ENCODE measurements at regions not wholly inside any gene's neighbourhood (a gene's known extent, or its start where the extent isn't known, plus 50 kb on each side); places are given as distances from the start of the nearest gene placed in this dataset.
"Not testable (repeated sequence)": the region's sequence is repeated elsewhere in the genome, so short reads cannot be mapped to it uniquely, and the experiment has no call there.

GRCh38 chr5:82534986-82535385, 256.8 kb upstream of the RPS23 start:
- H3K36me3 ChIP-seq = no peaks in the 10 kb centered on the region
- TF ChIP-seq EP300 (IDR thresholded peaks at IDR 0.05) = no peak
- TF ChIP-seq CTCF (IDR thresholded peaks at IDR 0.05) = no peak
- no peak for TF ChIP-seq POLR2A (IDR thresholded peaks at IDR 0.05)
- no peaks in the 10 kb centered on the region for H3K27me3 ChIP-seq
- no peak overlapping the region for H3K4me3 ChIP-seq
- no peak overlapping the region for H3K27ac ChIP-seq
- no peak for DNase-seq (ENCODE audit: low spot score in 2 of 2)
- peaks cover 0 to 7% (median 0%) of the 10 kb centered on the region in 4 donors for H3K9me3 ChIP-seq
- WGBS, 2 donors = 71 to 90% methylated on average over 1 of the region's 1 CpG
- peaks cover 0 to 7% (median 0%) of the 10 kb centered on the region in 4 donors for H3K4me1 ChIP-seq

GRCh38 chr5:82532075-82532474, 253.9 kb upstream of the RPS23 start:
- H3K4me1 ChIP-seq; H3K27ac ChIP-seq; H3K36me3 ChIP-seq; H3K9me3 ChIP-seq; DNase-seq (ENCODE audit: low spot score in 2 of 2); H3K4me3 ChIP-seq; H3K27me3 ChIP-seq: not testable (repeated sequence)
- 91 to 94% methylated on average over 2 of the region's 2 CpGs for WGBS, 2 donors

DNA sequence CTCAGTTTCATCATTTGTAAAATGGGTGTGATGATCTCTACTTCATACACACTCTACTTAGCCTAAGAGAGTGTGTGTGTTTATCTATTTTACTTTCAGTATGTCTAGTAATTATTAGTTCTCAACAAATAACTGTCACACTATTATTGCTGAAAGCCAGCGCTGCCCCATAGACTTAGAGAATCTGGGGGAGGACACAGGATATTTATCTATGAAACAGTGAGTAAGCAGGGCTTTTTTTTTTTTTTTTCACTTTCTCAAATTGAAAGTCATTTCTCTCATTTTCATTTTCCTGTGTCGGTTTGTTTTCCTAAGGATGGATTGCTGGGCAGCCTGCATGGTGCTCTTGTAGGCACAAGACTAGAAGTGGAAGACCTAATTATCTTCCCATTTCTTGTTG, 248.4 kb upstream of the RPS23 start:
- no peak for DNase-seq (ENCODE audit: low spot score in 2 of 2)
- H3K36me3 ChIP-seq = no peaks in the 10 kb centered on the region
- no peak overlapping the region for H3K4me3 ChIP-seq
- H3K27me3 ChIP-seq = no peaks in the 10 kb centered on the region
- H3K27ac ChIP-seq = no peak overlapping the region
- TF ChIP-seq CTCF (IDR thresholded peaks at IDR 0.05) (no peak), POLR2A (IDR thresholded peaks at IDR 0.05) (no peak), EP300 (IDR thresholded peaks at IDR 0.05) (no peak)
- no peaks in the 10 kb centered on the region for H3K4me1 ChIP-seq
- H3K9me3 ChIP-seq = peaks cover 0 to under 1% (median 0%) of the 10 kb centered on the region in 4 donors
- WGBS, 2 donors = 89% methylated on average over 2 of the region's 2 CpGs

DNA sequence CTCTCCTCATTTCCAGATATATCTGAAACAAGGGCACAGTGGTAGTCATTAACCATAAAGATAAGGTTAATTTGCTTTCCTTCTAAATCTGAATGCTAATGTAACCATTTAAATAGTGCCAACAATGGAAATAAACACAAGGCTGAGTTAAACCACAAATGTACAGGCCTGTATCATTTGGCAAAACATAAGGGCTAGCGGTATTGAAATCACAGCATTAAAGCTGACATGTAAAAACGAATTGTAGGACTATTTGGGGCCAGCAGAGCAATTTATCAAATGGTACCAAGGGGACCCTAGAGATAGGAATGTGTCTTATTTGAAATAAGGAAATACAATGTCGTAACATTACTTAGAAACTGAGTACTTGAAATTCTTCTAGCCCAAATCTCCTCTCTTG, 247.5 kb upstream of the RPS23 start:
- DNase-seq (ENCODE audit: low spot score in 2 of 2) = no peak

GRCh38 chr5:82523633-82524032, 245.5 kb upstream of the RPS23 start:
- TF ChIP-seq CTCF (IDR thresholded peaks at IDR 0.05) = no peak
- no peaks in the 10 kb centered on the region for H3K9me3 ChIP-seq
- H3K4me3 ChIP-seq = no peak overlapping the region
- WGBS, 2 donors = 82 to 88% methylated on average over 2 of the region's 2 CpGs
- H3K4me1 ChIP-seq = no peaks in the 10 kb centered on the region
- H3K27me3 ChIP-seq = no peaks in the 10 kb centered on the region
- no peak overlapping the region for H3K27ac ChIP-seq
- no peaks in the 10 kb centered on the region for H3K36me3 ChIP-seq
- no peak for DNase-seq (ENCODE audit: low spot score in 2 of 2)

More for the DNA sequence above, 247.5 kb upstream of the RPS23 start:
- Histone ChIP-seq H3K27me3 (no peaks in the 10 kb centered on the region), H3K36me3 (no peaks in the 10 kb centered on the region), H3K4me1 (no peaks in the 10 kb centered on the region), H3K27ac (no peak overlapping the region), H3K4me3 (no peak overlapping the region), H3K9me3 (no peaks in the 10 kb centered on the region)
- no peak for TF ChIP-seq CTCF (IDR thresholded peaks at IDR 0.05)
- TF ChIP-seq POLR2A (IDR thresholded peaks at IDR 0.05) = no peak
- TF ChIP-seq EP300 (IDR thresholded peaks at IDR 0.05) = no peak
- 88 to 96% methylated on average over 3 of the region's 3 CpGs for WGBS, 2 donors

- Histone ChIP-seq H3K36me3 (no peaks in the 10 kb centered on the region), H3K27ac (no peak overlapping the region), H3K27me3 (no peaks in the 10 kb centered on the region), H3K9me3 (no peaks in the 10 kb centered on the region), H3K4me1 (no peaks in the 10 kb centered on the region), H3K4me3 (no peak overlapping the region)
- DNase-seq (ENCODE audit: low spot score in 2 of 2) = no peak
- 28 to 41% methylated on average over 7 of the region's 7 CpGs for WGBS, 2 donors
- TF ChIP-seq POLR2A (IDR thresholded peaks at IDR 0.05) (no peak), EP300 (IDR thresholded peaks at IDR 0.05) (no peak), CTCF (IDR thresholded peaks at IDR 0.05) (no peak)
These were observed 244.7 kb upstream of the RPS23 start for GRCh38 chr5:82522897-82523296.

All from tibial nerve (tissue), 4 donors.